HG02588 (cell line): ENCODE measurements at regions not wholly inside any gene's neighbourhood (a gene's known extent, or its start where the extent isn't known, plus 50 kb on each side); places are given as distances from the start of the nearest gene placed in this dataset.
"Not testable (repeated sequence)": the region's sequence is repeated elsewhere in the genome, so short reads cannot be mapped to it uniquely, and the experiment has no call there.

Experiments
- ATAC-seq: cut with Tn5 transposase; IDR thresholded peaks from one replicate; pipeline ENCODE4 v1.9.1; 2021; ENCODE audit warnings: mild to moderate bottlenecking, moderate library complexity; ENCODE audit not compliant: unreplicated experiment

DNA sequence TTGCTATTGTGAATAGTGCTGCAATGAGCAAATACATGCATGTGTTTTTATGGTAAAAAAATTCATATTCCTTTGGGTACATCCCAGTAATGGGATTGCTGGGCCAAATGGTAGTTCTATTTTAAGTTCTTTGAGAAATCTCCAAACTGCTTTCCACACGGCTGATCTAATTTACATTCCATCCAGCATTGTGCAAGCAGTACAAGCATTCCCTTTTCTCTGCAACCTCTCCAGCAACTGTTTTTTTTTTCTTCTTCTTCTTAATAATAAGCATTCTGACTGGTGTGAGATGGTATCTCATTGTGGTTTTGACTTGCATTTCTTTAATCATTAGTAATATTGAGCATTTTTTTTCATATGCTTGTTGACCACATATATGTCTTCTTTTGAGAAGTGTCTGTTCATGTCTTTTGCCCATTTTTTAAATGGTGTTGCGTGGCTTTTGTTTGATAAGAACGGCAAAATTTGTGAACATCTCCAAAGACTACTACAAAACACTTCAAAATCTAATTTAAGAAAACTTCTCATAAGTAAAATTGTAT, 136.1 kb upstream of the MYO3A start:
- no peak for ATAC-seq

DNA sequence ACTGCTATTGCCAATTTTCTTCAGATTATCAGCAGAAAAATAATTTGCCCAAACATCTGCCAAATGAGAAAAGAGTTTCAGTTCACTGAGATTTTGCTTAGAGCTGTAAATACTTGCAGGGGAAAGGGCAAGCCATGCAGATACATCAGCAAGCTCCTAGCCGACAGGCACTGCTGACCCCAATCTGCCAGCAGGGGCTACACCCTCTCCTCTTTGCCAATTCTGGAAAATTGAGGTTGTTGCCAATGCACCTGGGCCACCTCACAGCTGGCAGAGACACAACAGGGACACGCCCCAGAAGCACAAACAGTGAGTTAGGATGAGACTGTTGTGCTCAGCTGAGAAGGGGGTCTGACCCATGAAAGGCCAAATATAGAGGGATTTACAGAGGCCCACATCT, 129.5 kb upstream of the MYO3A start:
- no peak for ATAC-seq

DNA sequence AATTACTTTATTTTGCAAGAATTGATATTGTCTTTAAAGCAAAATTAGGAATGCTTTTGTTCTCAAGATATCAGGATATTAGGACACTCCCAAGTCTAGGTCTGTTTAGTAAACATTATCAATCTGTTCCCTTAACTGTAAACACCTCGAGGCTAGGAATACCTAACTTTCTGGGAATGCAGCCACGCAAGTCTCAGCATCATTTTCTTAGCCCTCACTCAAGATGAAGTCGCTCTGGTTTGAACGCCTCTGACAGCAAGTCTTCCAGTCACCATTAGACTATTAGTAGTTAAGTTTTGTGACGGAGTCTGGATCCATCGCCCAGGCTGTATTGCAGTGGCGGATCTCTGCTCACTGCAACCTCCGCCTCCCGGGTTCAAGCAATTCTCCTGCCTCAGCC, 128.0 kb upstream of the MYO3A start:
- ATAC-seq = no peak

DNA sequence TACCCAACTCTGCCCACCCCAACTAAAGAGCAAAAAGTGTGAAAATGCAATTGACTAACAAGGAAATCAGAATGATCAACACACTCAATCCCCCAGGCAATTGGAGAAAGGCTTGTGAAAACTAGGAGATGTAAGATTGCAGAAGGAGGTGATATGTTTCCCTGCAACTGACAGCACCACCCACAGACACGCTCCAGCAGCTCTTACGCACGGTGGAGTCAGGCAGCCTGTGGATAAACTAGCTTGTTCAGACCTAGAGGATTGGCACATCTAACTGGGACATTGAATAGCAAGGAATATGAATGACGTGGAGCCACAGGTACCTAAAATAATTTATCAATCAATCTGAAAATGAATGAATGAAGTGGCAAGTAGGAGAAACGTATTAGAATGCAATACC, 125.7 kb upstream of the MYO3A start:
- no peak for ATAC-seq

DNA sequence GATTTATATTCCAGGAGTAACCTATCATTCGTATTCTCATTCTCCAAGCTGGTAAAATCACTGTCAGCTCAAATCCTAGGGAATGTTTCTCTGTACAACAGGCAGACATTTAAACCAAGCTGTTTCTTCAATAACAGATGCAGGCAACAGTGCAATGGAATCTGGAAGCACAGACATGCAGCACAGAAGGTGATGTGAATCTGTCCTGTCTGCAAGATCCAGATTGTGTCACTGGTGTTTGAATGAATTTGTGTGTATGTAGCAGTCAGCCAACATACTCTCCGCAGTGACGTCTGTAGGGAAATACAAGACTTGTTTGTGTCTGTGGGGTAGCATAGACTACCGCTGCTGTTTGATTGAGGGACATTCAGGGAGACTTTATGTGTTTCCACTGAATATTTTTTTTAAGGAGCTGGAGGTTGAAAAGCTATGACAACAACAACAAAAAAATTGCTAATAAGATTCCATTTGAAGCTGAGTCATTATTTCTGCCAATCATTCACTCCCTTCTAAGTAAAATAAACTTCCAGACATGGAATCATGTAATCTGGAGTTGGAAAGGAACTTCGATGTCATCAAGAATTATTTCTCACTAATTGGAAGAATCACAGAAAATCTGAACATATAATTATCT, 122.9 kb upstream of the MYO3A start:
- ATAC-seq = no peak

DNA sequence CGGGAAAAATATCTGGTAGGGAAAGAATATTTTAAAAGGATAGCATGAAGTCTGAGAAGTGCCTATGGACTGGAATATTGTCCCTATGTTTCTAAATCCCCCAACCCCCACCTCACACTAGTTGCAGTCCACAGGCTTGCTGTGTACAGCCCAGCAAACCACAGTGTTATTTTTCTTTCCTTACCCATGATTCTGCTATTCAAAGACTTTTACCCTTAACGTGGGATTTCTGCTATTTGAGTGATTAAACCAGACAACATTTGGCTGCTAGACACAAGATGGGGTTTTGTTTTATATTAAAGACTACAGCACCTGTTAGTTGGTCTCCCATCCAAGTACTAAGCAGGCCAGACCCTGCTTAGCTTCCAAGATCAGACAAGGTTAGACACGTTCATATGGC, 120.5 kb upstream of the MYO3A start:
- ATAC-seq = no peak

DNA sequence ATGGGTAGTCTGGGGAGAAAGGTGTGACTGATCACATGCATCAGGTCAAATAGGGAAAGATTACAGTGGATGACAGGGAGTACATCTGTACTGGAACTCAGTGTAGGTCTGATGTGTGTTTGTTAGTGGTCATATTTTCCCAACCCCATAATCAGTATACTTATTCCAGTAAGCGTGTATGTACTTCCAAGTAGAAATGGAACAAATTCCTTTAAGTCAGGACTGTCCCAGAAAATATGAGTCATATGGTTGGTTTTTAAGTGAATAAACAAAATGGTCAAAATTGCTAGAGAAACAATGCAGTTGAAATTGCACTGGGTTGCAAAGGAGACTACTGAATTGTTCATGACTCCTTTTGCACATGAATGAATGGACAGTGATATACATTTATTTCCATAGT, 118.8 kb upstream of the MYO3A start:
- ATAC-seq = no peak

DNA sequence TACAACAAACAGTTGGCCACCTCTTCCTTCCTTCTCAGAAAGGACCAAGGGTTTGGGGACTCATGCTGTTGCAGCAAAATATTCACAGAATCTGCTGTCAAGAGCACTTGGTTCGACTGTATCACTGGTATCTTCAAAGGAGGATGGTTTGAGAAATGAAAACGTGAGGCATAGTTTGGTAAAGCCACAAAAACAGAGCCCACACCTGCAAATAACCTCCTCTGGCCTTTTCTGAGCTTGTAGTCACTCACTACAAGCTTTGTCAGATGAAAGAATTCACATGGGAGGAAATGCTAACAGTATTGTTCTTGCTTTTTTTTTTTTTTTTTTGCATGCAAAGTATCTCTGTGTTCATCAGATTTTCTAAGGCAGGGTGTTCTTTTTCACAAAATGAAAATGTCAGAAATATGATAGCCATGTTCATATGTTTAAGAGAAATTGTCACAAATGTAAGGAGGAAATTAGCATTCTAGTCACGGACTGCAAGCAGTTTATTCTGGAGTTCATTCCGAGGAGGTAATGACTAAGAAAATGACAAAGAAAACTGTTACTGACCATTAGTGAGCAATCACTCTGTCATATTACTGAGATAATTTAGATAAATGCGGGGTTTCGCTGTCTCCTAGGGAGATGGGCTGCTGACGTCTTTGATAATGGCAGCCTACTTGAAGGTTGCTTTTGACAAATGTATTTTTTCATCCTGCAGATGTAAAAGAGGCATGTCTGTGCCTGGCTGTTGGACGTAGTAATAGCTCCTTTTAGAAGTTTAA, 117.8 kb upstream of the MYO3A start:
- ATAC-seq = no peak

DNA sequence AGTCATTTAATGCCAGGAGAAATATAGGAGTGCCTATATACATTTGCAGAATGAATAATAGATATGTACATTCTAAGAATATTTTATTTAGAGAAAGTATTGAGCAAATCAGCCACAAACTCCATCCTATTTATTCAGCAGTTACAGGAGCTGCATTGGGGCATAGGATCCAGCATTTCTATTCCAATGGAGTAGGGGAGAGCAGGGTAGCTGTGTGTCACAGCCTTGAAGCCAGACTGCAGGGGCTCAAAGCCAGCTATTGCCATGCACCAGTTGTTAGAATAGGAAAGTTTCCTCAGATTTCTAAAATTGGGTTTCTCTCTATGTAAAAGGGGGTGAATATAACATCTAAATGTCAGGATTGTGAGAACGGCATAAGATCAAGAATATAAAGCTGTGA, 116.8 kb upstream of the MYO3A start:
- ATAC-seq = no peak

DNA sequence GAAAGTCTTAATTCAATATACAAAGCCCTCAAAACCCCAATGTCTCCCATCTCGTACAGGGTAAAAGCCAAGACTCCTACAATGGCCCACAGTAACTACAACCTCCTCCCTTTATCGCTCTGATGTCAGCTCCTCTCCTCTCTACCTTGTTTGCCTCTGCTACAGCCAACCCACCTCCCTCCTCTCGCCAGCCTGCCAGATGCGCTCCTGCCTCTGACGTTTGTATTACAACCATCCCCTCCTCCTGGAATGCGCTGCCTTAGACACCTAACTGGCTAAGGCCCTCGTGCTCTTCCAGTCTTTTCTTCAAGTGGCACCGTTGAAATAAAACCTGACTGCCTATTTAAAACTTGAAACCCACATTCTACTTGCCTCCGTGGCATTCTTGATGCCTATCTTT, 115.3 kb upstream of the MYO3A start:
- ATAC-seq = no peak

DNA sequence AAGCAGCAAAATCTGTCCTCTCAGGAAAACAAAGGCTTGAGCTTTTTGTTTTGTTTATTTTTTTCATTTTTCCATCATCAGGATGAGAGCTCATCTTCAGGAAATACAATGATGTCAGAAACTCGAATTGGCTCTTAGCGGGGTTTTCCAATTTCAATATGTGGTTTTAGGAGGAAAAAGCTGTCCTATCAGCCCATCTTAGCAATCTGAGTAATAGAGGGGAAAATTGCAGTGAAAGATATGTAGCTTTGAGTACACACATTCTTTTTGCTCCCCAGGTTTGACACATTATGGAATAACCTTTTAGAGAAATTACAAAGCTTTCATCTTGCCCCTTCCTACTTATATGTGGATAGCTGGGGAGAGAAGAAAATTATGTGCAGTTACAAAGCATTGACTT, 113.6 kb upstream of the MYO3A start:
- ATAC-seq = no peak

DNA sequence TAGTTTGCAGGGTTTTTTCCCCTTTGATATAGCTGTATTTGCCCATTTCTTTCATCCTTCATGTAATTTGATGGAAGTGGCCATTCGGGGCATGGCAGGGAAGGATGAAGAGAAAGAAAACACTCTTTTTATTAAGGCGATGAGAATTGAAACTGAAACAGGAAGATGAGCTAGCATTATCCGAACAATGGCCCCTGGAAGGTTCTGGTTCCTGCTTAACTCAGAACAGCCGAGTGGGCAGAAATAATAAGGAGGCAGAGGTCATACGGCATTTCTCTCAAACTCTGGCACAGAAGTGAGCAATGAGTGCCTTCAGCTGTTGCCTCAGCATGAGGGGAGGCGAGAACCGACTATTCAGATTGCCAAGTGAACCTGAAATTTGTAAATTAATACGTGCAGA, 113.2 kb upstream of the MYO3A start:
- ATAC-seq = peak; percentile 55

DNA sequence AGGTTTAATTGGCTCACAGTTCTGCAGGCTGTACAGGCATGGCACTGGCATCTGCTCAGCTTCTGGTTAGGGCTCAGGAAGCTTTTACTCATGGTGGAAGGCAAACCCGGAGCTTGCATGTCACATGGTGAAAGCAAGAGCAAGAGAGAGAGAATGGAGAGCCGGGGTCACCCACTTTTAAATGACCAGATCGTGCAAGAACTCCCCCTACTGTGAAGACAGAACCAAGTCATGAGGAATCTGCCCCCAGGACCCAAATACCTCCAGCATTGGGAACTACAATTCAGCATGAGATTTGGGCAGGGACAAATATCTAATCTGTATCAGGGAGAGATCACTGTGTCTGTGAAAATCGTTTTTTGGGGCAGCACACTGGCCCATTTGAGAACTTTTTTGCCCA, 110.0 kb upstream of the MYO3A start:
- no peak for ATAC-seq

DNA sequence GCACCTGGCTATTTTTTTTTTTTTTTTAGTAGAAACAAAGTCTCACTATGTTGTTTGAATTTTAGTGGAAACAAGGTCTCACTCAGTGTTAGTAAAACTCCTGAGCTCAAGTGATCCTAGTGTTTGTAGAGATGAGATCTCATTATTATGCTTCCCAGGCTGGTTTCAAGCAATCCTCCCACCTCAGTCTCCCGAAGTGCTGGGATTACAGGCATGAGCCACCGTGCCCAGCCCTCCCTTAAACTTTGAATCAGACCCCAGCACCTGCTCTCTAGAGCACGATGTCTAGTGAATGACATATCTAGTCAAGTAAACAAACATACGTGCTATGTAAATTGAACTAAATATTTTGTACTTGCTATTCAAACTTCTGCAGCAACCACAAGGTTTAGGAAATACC, 105.6 kb upstream of the MYO3A start:
- no peak for ATAC-seq

DNA sequence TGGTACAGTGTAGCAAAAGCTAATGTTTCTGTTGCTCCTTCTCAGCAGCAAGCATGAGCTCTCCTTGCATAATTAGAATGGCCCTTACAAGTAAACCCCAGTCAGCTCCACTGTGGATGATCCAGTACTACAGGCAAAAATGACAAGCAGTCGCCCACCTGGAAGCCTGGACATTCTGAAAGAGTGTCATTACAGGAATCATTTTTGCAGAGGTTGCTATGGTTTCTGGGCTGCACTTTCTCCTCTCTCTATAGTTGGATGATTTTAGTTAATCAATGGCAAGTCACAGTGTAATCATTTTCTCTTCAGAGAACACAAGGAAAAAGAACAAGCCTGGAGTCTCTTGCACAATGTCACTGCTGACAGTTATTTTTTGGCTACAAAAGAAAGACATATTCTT, 102.9 kb upstream of the MYO3A start:
- ATAC-seq = no peak

DNA sequence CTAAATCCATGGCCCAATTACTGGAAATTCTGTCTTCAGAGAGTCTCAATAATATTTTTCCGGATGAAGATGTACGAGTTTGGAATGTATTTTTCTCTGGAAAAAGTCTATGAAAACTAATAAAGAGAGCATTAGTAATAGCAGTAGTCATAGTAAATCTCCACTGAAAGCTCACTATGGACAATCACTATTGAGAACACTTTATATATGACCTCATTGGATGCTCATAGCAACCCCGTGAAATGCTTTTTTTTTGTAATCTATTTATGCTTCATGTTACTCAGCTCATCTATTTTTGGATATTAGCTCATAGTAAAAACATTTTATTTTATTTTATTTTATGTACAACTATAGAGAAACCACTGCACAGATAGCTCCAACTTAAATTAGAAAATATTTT, 94.3 kb upstream of the MYO3A start:
- no peak for ATAC-seq

DNA sequence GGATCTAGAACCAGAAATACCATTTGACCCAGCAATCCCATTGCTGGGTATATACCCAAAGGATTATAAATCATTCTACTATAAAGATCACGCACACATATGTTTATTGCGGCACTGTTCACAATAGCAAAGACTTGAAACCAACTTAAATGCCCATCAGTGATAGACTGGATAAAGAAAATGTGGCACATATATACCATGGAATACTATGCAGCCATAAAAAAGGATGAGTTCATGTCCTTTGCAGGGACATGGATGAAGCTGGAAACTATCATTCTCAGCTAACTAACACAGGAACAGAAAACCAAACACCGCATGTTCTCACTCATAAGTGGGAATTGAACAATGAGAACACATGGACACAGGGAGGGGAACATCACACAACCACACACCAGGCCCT, 93.2 kb upstream of the MYO3A start:
- ATAC-seq = not testable (repeated sequence)

DNA sequence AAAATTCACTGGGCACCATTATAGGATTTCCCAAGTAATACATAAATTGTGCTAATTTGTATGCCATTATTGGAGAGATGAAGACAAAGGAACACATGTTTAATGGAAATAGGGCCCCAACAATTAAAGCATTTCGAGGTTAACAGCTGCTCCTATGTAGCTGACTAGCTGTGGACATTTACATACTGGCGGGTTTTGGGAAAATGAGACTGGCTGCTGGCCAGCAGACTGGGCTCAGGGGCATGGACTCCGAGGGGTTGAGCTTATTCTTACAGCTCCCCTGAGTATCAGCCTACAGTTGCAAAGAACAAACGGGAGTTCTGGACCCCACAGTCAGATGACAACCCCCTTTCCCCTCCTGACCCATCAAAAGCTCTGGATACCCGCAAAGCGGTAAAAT, 91.9 kb upstream of the MYO3A start:
- no peak for ATAC-seq

DNA sequence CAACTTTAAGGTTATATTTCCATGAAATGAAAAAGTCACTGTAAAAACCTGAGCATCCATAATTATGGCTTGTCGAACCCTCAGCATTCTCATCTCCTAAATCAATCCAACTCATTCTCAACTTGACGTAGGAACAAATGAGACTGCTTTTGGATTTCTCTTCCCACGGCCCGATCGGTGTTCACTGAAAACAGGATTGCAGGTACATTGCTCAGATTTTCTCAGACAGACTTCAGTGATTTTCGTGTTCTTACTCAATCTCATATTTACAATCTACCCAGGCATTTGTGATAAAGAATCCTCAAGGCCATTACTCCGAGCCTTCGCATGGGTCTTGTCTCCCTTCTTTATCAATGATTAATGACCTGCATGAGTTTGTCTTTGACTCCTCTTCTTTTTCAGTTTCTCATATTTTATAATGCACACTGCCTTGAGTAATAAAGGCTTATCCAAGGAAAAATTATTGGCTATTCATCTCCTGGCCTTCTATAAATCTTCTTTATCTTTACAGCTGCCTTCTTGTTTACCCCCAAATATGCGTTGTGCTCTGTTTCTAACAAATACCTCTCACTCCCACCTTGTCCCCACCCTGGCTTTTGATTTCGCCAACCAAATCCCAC, 90.4 kb upstream of the MYO3A start:
- no peak for ATAC-seq

DNA sequence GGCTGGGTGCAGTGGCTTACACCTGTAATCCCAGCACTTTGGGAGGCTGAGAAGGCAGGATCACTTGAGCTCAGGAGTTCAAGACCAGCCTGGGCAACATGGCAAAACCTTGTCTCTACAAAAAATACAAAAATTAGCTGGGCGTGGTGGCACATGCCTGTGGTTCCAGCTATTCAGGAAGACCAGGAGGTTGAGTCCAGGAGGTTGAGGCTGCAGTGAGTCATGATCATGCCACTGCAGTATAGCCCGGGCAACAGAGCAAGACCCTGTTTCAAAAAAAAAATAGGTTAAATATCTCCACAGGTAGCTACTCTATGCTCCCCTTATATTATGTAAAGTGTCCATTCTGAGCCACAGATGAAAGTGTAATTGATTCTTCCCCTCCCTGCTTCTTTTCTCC, 89.3 kb upstream of the MYO3A start:
- not testable (repeated sequence) for ATAC-seq

DNA sequence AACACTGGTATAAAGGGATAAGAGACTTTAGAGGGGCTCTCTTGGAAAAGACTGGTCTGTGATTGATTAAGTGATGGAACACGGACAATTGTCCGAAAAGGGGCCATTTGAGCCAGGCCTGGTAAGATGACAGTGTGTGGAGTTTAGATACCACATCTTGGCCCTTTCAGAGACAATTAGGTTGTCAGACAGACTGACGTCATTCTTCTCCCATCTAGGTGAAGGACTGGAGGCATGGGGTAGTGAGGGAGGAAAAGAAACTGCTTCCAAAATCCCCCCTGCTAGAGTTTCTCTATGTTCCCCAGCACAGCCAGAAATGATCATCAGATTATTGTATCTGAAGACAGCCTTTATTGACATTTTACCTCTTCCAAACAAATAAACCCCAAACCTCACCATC, 84.8 kb upstream of the MYO3A start:
- no peak for ATAC-seq

DNA sequence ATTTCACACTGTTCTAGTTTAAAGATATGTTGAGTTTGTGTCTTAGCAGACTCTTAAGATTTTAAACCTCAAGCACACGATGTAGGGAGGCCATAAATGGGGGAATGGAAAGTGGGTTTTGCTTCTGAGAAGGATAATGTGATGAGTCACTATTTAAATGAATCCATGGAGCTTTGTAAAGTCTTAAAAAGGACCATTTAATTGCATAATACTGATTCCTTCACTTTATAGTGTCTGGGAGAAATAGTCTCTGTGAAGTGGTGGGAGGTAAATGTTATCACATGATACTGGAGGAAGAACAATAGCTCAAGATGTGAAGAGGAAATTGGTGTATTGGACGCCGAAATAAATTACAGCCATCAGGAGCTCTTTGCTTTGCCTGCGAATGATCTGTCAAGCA, 84.0 kb upstream of the MYO3A start:
- no peak for ATAC-seq
